IMR-90 (cell line): ENCODE measurements at regions not wholly inside any gene's neighbourhood (a gene's known extent, or its start where the extent isn't known, plus 50 kb on each side); places are given as distances from the start of the nearest gene placed in this dataset.

Experiments
- CEBPB ChIP-seq: IDR thresholded peaks from 2 replicates; pipeline ENCODE4 v1.6.1; 2012; ENCODE audit warnings: low read depth, low read length, improper control_type of control experiment
- CTCF ChIP-seq: conservative IDR thresholded peaks from 2 replicates; pipeline ENCODE4 v1.5.1; 2012; ENCODE audit warnings: mild to moderate bottlenecking, low read depth, low read length, improper control_type of control experiment
- FOS ChIP-seq: fragments of 150-350 bp; IDR thresholded peaks from 2 replicates; pipeline ENCODE4 v1.6.1; 2016; ENCODE audit warnings: low read depth, low read length
- NFE2L2 ChIP-seq: fragments of 150-350 bp; IDR thresholded peaks from 2 replicates; pipeline ENCODE4 v1.6.1; 2016; ENCODE audit warnings: low read depth, mild to moderate bottlenecking, low read length
- POLR2A ChIP-seq: IDR thresholded peaks from 2 replicates; pipeline ENCODE4 v1.6.1; 2012; ENCODE audit warnings: mild to moderate bottlenecking, low read depth, low read length
- RAD21 ChIP-seq: IDR thresholded peaks from 2 replicates; pipeline ENCODE4 v1.6.1; 2012; ENCODE audit warnings: low read length, improper control_type of control experiment

- no peak for TF ChIP-seq NFE2L2
- no peak for TF ChIP-seq CEBPB
- no peak for TF ChIP-seq FOS
- TF ChIP-seq CTCF = no peak
- no peak for TF ChIP-seq POLR2A
- TF ChIP-seq RAD21 = no peak
Observed at GRCh38 chr5:166672431-166672830, 1619.0 kb upstream of the WWC1 start.
